ENCODE measurements at regions not wholly inside any gene's neighbourhood (a gene's known extent, or its start where the extent isn't known, plus 50 kb on each side); places are given as distances from the start of the nearest gene placed in this dataset.

- TF ChIP-seq CTCF (IDR thresholded peaks at IDR 0.05; ENCODE audit: low read depth, low read length): no peak
- DNase-seq: no peak
- H3K27me3 ChIP-seq: no peaks in the 10 kb centered on the region
- H3K4me1 ChIP-seq: no peaks in the 10 kb centered on the region
- H3K9me3 ChIP-seq: no peaks in the 10 kb centered on the region
- no peaks in the 10 kb centered on the region for H3K36me3 ChIP-seq
- H3K4me3 ChIP-seq (ENCODE audit: low read depth, low read length): no peak overlapping the region
These were observed 561.5 kb downstream of the USP25 start for GRCh38 chr21:16291296-16291695.

- no peak for TF ChIP-seq CTCF (IDR thresholded peaks at IDR 0.05; ENCODE audit: low read depth, low read length)
- Histone ChIP-seq H3K4me1 (no peaks in the 10 kb centered on the region), H3K4me3 (ENCODE audit: low read depth, low read length) (no peak overlapping the region), H3K9me3 (no peaks in the 10 kb centered on the region), H3K36me3 (no peaks in the 10 kb centered on the region), H3K27me3 (no peaks in the 10 kb centered on the region)
- no peak for DNase-seq
These were observed 564.3 kb downstream of the USP25 start for GRCh38 chr21:16294128-16294527.

DNA sequence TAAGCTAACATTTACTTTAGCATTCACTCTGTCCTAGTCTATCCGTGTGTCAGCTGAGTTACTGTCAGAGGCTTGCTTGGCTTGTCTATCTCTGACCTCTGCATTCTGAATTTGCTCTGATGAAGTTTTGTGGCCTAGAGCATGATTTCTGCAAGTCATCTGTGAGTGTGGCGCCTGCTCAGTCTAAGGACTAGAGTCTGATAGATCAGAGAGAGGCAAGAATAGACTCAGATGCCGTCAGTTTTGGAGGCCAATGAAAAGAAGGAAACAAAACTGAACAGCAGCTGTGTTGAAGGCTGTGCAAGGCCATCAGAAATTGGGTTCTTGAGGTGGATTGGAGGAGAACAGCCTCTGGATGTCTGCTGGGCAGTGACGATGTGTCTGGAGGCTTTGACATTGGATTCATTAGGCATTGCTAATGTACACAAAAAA is 573.1 kb downstream of the USP25 start:
- H3K4me3 ChIP-seq (ENCODE audit: low read depth, low read length): no peak overlapping the region
- TF ChIP-seq CTCF (IDR thresholded peaks at IDR 0.05; ENCODE audit: low read depth, low read length): no peak
- DNase-seq: no peak

DNA sequence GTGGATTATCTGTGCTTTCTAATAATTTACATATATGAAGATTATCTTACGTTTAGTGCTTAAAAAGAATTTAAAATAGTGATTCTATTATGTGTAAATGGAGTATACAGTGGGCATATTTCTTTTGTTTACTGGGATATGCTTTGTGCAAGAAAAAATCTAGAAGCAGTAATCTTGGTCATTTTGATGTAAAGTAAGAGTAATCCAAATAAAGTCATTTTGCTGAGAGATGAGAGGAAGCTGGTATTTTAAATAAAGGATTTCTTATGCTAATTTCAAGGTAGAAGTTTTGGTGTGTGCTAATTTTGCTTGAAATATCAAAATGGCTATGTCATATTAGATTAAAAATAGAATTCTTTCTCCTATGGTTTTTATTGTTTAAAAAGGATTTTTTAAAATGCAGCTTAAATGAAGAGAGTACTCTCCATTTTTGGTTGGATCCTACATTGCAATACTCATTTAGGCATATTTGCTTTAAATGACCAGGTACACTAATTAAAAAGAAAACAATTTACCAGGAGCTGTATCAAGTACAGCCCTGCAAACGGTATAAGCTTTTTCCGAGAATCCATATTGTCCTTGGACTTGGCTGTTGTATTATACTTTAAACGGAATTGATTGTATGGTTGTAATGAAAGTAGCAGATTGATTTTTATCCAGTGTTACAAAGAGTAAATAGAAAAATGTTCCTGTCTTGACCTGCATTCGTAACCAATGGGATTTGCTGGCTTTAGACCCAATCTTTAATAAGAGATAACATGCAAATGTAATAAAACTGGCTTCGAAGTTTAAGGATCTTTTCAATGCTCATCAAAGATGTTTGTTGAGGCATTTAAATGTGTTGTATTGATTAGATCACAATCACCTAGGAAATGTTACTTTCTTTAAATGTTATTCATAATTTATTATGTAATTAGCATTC is 574.7 kb downstream of the USP25 start:
- no peak overlapping the region for H3K4me3 ChIP-seq (ENCODE audit: low read depth, low read length)
- no peaks in the 10 kb centered on the region for H3K4me1 ChIP-seq
- TF ChIP-seq CTCF (IDR thresholded peaks at IDR 0.05; ENCODE audit: low read depth, low read length): no peak
- no peaks in the 10 kb centered on the region for H3K27me3 ChIP-seq
- H3K9me3 ChIP-seq: no peaks in the 10 kb centered on the region
- H3K36me3 ChIP-seq: no peaks in the 10 kb centered on the region
- no peak for DNase-seq

More for the DNA sequence above, 573.1 kb downstream of the USP25 start:
- H3K36me3 ChIP-seq: no peaks in the 10 kb centered on the region
- H3K9me3 ChIP-seq: no peaks in the 10 kb centered on the region
- H3K27me3 ChIP-seq: no peaks in the 10 kb centered on the region
- H3K4me1 ChIP-seq: no peaks in the 10 kb centered on the region

DNA sequence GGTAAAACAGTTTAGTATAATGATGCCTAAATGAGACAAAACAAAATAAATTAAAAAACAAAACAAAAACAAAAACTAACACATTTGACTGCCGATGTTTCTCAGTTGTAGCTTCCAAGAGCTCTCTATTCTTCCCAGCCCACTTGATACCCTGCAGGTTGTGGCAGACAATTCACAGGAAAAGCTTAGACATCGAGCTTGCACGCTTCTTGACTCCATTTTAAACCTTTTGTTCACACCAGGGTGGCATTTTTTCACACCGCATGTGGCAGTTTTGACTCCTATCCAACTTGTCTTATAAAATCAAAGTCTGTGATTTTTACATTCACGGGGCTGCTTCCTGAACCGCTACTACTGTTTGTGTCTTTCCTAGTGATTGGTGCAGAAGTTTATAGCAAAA is 575.9 kb downstream of the USP25 start:
- DNase-seq: no peak
- no peaks in the 10 kb centered on the region for H3K4me1 ChIP-seq
- H3K27me3 ChIP-seq: no peaks in the 10 kb centered on the region

More for the DNA sequence above, 575.9 kb downstream of the USP25 start:
- H3K4me3 ChIP-seq (ENCODE audit: low read depth, low read length): no peak overlapping the region
- no peaks in the 10 kb centered on the region for H3K9me3 ChIP-seq
- no peaks in the 10 kb centered on the region for H3K36me3 ChIP-seq
- no peak for TF ChIP-seq CTCF (IDR thresholded peaks at IDR 0.05; ENCODE audit: low read depth, low read length)
